IMR-90 (cell line): ENCODE measurements at regions not wholly inside any gene's neighbourhood (a gene's known extent, or its start where the extent isn't known, plus 50 kb on each side); places are given as distances from the start of the nearest gene placed in this dataset.

Experiments
- ATAC-seq: fragments of 200-7000 bp; cut with Tn5 transposase; 2 replicates; pipeline ENCODE4 v1.9.1; 2020; ENCODE audit warnings: low read depth, mild to moderate bottlenecking, moderate library complexity
- BruUV-seq: library from RNA; stranded (reverse); fragments of 400-500 nt; replicated peaks from 2 replicates; lab custom pipeline; 2021; lab: Mats Ljungman, UMichigan
- CTCF ChIA-PET: fragments of 300-600 bp; formaldehyde crosslinking; extraction: SDS; loops from one replicate; lab custom pipeline; 2021; ENCODE audit warnings: antibody characterized with exemption; lab: Yijun Ruan, JAX
- POLR2A ChIA-PET: fragments of 300-600 bp; sonication (Branson Sonifier 250); formaldehyde crosslinking; loops from one replicate; lab custom pipeline; 2022; ENCODE audit warnings: antibody characterized with exemption; ENCODE audit not compliant: unreplicated experiment; lab: Charles Lee
- DNase-seq: peaks from one replicate; pipeline ENCODE4 v3.0.0; 2013
- H2AFZ ChIP-seq: replicated peaks from 2 replicates; pipeline ENCODE3; 2013; ENCODE audit warnings: low read length, mild to moderate bottlenecking; ENCODE audit not compliant: poor library complexity
- H2AK5ac ChIP-seq: 2 replicates; pipeline ENCODE4 v1.6.1; 2013; ENCODE audit warnings: low read depth, low read length, inconsistent platforms
- H2AK9ac ChIP-seq: replicated peaks from 2 replicates; pipeline ENCODE3; 2013; ENCODE audit warnings: mild to moderate bottlenecking, low read depth, low read length, moderate library complexity; ENCODE audit not compliant: poor library complexity
- H2BK120ac ChIP-seq: 2 replicates; pipeline ENCODE4 v1.6.1; 2013; ENCODE audit warnings: low read depth, low read length, inconsistent platforms
- H2BK15ac ChIP-seq: 3 replicates; pipeline ENCODE4 v1.6.1; 2013; ENCODE audit warnings: low read depth, low read length, inconsistent platforms
- H2BK20ac ChIP-seq: 2 replicates; pipeline ENCODE4 v1.6.1; 2013; ENCODE audit warnings: low read depth, mild to moderate bottlenecking, inconsistent platforms, low read length, moderate library complexity
- H2BK5ac ChIP-seq: 2 replicates; pipeline ENCODE4 v1.6.1; 2013; ENCODE audit warnings: mild to moderate bottlenecking, low read depth, low read length, inconsistent platforms; ENCODE audit not compliant: poor library complexity, severe bottlenecking
- H3K14ac ChIP-seq: replicated peaks from 2 replicates; pipeline ENCODE4 v1.6.1; 2013; ENCODE audit warnings: low read depth, low read length, inconsistent platforms
- H3K18ac ChIP-seq: 2 replicates; pipeline ENCODE4 v1.6.1; 2013; ENCODE audit warnings: low read depth, low read length, control low read depth
- H3K23ac ChIP-seq: 2 replicates; pipeline ENCODE4 v1.6.1; 2013; ENCODE audit warnings: low read depth, low read length, inconsistent platforms
- H3K27ac ChIP-seq: 2 replicates; pipeline ENCODE4 v1.5.1; 2013; ENCODE audit warnings: mild to moderate bottlenecking, control low read depth, low read length; ENCODE audit not compliant: insufficient read depth
- H3K27me3 ChIP-seq: 2 replicates; pipeline ENCODE4 v1.6.1; 2013; ENCODE audit warnings: low read length; ENCODE audit not compliant: control insufficient read depth, insufficient read depth
- H3K36me3 ChIP-seq: 2 replicates; pipeline ENCODE4 v1.6.1; 2013; ENCODE audit warnings: low read length, mixed read lengths; ENCODE audit not compliant: control insufficient read depth, insufficient read depth
- H3K4ac ChIP-seq: 2 replicates; pipeline ENCODE4 v1.6.1; 2013; ENCODE audit warnings: low read depth, low read length, inconsistent platforms
- H3K4me1 ChIP-seq: 2 replicates; pipeline ENCODE4 v1.6.1; 2013; ENCODE audit warnings: low read length, mixed read lengths; ENCODE audit not compliant: control insufficient read depth, insufficient read depth
- H3K4me2 ChIP-seq: 2 replicates; pipeline ENCODE4 v1.6.1; 2013; ENCODE audit warnings: low read depth, mild to moderate bottlenecking, control low read depth, low read length, moderate library complexity
- H3K4me3 ChIP-seq: 2 replicates; pipeline ENCODE4 v1.5.1; 2013; ENCODE audit warnings: low read depth, mild to moderate bottlenecking, control low read depth, low read length, moderate library complexity; ENCODE audit not compliant: insufficient read depth
- H3K56ac ChIP-seq: 2 replicates; pipeline ENCODE4 v1.6.1; 2013; ENCODE audit warnings: low read length, inconsistent platforms; ENCODE audit not compliant: insufficient read depth; ENCODE audit errors: extremely low read depth
- H3K79me1 ChIP-seq, 2 experiments: 2 replicates each; pipeline ENCODE4 v1.6.1; 2013; ENCODE audit warnings: low read length in 2 of 2, inconsistent platforms in 1 of 2, low read depth in 1 of 2
- H3K9ac ChIP-seq: 2 replicates; pipeline ENCODE4 v1.6.1; 2013; ENCODE audit warnings: low read depth, low read length, control low read depth
- H3K9me1 ChIP-seq: 2 replicates; pipeline ENCODE4 v1.6.1; 2013; ENCODE audit warnings: low read length, inconsistent platforms; ENCODE audit not compliant: insufficient read depth
- H3K9me3 ChIP-seq: 2 replicates; pipeline ENCODE4 v1.6.1; 2013; ENCODE audit warnings: low read length; ENCODE audit not compliant: control insufficient read depth, insufficient read depth
- H4K20me1 ChIP-seq: 2 replicates; pipeline ENCODE4 v1.6.1; 2013; ENCODE audit warnings: low read length, inconsistent platforms; ENCODE audit not compliant: insufficient read depth
- H4K5ac ChIP-seq: 2 replicates; pipeline ENCODE4 v1.6.1; 2013; ENCODE audit warnings: mild to moderate bottlenecking, low read depth, low read length, control low read depth
- H4K8ac ChIP-seq, 2 experiments: 2 replicates each; pipeline ENCODE4 v1.6.1; 2013; ENCODE audit warnings: low read depth in 2 of 2, low read length in 2 of 2, control low read depth in 1 of 2, inconsistent platforms in 1 of 2
- H4K91ac ChIP-seq: 2 replicates; pipeline ENCODE4 v1.6.1; 2013; ENCODE audit warnings: low read depth, low read length, inconsistent platforms; ENCODE audit not compliant: insufficient read depth
- BHLHE40 ChIP-seq: fragments of 150-350 bp; IDR thresholded peaks from 2 replicates; pipeline ENCODE4 v1.6.1; 2016; ENCODE audit warnings: mild to moderate bottlenecking, low read depth, low read length
- CHD1 ChIP-seq: IDR thresholded peaks from 2 replicates; pipeline ENCODE4 v1.6.1; 2012; ENCODE audit warnings: low read depth, low read length, improper control_type of control experiment
- MAFK ChIP-seq: IDR thresholded peaks from 2 replicates; pipeline ENCODE4 v1.6.1; 2012; ENCODE audit warnings: low read depth, low read length, improper control_type of control experiment
- MXI1 ChIP-seq: IDR thresholded peaks from 2 replicates; pipeline ENCODE4 v1.6.1; 2012; ENCODE audit warnings: low read depth, mild to moderate bottlenecking, low read length, moderate library complexity, borderline replicate concordance
- NFE2L2 ChIP-seq: fragments of 150-350 bp; IDR thresholded peaks from 2 replicates; pipeline ENCODE4 v1.6.1; 2016; ENCODE audit warnings: low read depth, mild to moderate bottlenecking, low read length
- POLR2A ChIP-seq: IDR thresholded peaks from 2 replicates; pipeline ENCODE4 v1.6.1; 2012; ENCODE audit warnings: mild to moderate bottlenecking, low read depth, low read length
- RCOR1 ChIP-seq: IDR thresholded peaks from 2 replicates; pipeline ENCODE4 v1.6.1; 2012; ENCODE audit warnings: mild to moderate bottlenecking, low read length, improper control_type of control experiment; ENCODE audit not compliant: insufficient replicate concordance
- RFX5 ChIP-seq: IDR thresholded peaks from 2 replicates; pipeline ENCODE4 v1.8.0; 2012; ENCODE audit warnings: low read depth, mild to moderate bottlenecking, low read length, moderate library complexity
- SMC3 ChIP-seq: fragments of 150-350 bp; IDR thresholded peaks from 2 replicates; pipeline ENCODE4 v1.6.1; 2016; ENCODE audit warnings: low read depth, mild to moderate bottlenecking, antibody characterized with exemption, low read length, moderate library complexity
- WGBS, 2 experiments: methylation state at CpG; one replicate each; pipeline versions ENCODE4 v1.1.5 to v1.1.7; 2013; ENCODE audit warnings: missing lambda C conversion rate in 2 of 2; ENCODE audit not compliant: insufficient read length in 1 of 2; ENCODE audit errors: extremely low coverage in 2 of 2; 5-methylcytosine and 5-hydroxymethylcytosine counted together
- dilution Hi-C: fragments of 300-500 bp; cut with HindIII; formaldehyde crosslinking; loops from one replicate; pipeline ENCODE4 v1.14.3; 2018; ENCODE audit warnings: low sequenced_read_pairs; ENCODE audit not compliant: unreplicated experiment
- in situ Hi-C: fragments of 300-500 bp; cut with MboI; formaldehyde crosslinking; loops from 3 replicates; pipeline ENCODE4 v1.14.3; 2019; ENCODE audit warnings: low sequenced_read_pairs, inconsistent platforms, mixed read lengths
- intact Hi-C: fragments of 100-400 bp; cut with micrococcal nuclease; formaldehyde crosslinking; loops from 2 replicates; pipeline ENCODE4 v1.10.0; 2022
- TF ChIP-seq, protein P1 (sequence below): fragments of 150-350 bp; IDR thresholded peaks from 2 replicates; pipeline ENCODE4 v1.6.1; 2017; ENCODE audit warnings: mild to moderate bottlenecking, antibody characterized with exemption, low read length, low read depth

DNA sequence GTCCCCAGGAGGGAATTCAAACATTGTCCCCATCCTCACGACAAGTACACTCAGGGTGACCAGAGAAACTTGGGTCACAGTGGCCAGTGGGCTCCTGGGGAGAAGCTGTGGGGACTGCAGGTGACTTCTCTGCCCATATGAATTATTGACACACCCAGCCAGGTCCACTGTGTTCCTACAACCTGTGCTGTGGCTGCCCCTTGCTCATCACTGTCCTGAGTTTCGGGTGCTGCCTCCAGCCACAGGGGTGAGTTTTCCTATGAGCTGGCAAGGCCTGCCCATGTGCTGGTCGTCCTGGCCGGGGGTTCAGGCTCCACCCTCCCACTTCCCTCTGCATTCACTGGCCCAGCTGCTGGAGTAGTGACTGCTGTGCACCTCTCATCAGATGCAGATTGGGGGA, 59.0 kb upstream of the RBFOX3 start:
- dilution Hi-C loops (no loop called here), intact Hi-C loops (no loop called here), in situ Hi-C loops (no loop called here)
- ATAC-seq (no peak), DNase-seq (no peak)
- Histone ChIP-seq H2BK15ac (no peak overlapping the region), H3K4me2 (no peak overlapping the region), H3K27ac (no peak overlapping the region), H3K9me3 (peaks cover 14% of the 10 kb centered on the region), H3K36me3 (no peaks in the 10 kb centered on the region), H3K4me3 (no peak overlapping the region), H3K79me1 (no peaks in the 10 kb centered on the region), H3K4ac (no peak overlapping the region), H2BK20ac (no peak overlapping the region), H2AK9ac (no peak overlapping the region), H2BK5ac (no peak overlapping the region), H3K9ac (no peak overlapping the region), H4K20me1 (no peaks in the 10 kb centered on the region), H3K56ac (no peak overlapping the region), H2AFZ (no peak overlapping the region), H3K9me1 (no peaks in the 10 kb centered on the region), H2BK120ac (no peak overlapping the region), H2AK5ac (no peak overlapping the region), H3K18ac (no peak overlapping the region), H3K4me1 (no peaks in the 10 kb centered on the region), H3K27me3 (peaks cover 15% of the 10 kb centered on the region; the same call in 1 of the 2 replicates), H4K5ac (no peak overlapping the region), H3K23ac (no peak overlapping the region), H4K8ac (no peak overlapping the region), H3K14ac (no peak overlapping the region), H4K91ac (no peak overlapping the region)
- no TSS peak for BruUV-seq
- WGBS, 2 experiments, result no CpG with 5 or more reads among the region's 4 CpGs
- TF ChIP-seq BHLHE40 (no peak), RCOR1 (no peak), SMC3 (no peak), POLR2A (no peak), RFX5 (no peak), MXI1 (no peak), CHD1 (no peak), MAFK (no peak), NFE2L2 (no peak)
- TF ChIP-seq, protein P1, sequence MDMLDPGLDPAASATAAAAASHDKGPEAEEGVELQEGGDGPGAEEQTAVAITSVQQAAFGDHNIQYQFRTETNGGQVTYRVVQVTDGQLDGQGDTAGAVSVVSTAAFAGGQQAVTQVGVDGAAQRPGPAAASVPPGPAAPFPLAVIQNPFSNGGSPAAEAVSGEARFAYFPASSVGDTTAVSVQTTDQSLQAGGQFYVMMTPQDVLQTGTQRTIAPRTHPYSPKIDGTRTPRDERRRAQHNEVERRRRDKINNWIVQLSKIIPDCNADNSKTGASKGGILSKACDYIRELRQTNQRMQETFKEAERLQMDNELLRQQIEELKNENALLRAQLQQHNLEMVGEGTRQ, result no peak
- CTCF ChIA-PET, result no interaction called here
- POLR2A ChIA-PET, result no interaction called here
